ENCODE measurements at regions not wholly inside any gene's neighbourhood (a gene's known extent, or its start where the extent isn't known, plus 50 kb on each side); places are given as distances from the start of the nearest gene placed in this dataset.

DNA sequence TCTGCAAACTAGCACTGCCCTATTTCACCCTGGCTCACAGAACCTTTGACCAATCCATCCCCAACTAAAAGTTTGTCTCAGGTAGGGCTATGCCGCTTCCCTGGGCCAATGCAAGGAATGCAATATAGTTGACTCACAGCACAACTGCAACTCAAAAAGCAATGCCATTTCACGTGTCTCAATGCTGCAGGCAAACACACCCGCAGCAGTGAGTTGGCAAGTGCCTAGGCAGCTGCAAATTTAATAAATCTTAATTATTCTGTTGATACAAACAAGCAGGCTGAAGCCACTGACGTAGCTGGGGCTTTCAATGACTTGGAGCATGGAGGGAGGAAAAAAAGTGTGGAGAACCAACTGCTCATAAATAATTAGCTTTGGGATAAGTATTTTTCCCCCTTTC, 87.9 kb downstream of the SYNE3 start:
- TF ChIP-seq, protein P1, sequence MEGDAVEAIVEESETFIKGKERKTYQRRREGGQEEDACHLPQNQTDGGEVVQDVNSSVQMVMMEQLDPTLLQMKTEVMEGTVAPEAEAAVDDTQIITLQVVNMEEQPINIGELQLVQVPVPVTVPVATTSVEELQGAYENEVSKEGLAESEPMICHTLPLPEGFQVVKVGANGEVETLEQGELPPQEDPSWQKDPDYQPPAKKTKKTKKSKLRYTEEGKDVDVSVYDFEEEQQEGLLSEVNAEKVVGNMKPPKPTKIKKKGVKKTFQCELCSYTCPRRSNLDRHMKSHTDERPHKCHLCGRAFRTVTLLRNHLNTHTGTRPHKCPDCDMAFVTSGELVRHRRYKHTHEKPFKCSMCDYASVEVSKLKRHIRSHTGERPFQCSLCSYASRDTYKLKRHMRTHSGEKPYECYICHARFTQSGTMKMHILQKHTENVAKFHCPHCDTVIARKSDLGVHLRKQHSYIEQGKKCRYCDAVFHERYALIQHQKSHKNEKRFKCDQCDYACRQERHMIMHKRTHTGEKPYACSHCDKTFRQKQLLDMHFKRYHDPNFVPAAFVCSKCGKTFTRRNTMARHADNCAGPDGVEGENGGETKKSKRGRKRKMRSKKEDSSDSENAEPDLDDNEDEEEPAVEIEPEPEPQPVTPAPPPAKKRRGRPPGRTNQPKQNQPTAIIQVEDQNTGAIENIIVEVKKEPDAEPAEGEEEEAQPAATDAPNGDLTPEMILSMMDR (IDR thresholded peaks at IDR 0.05; ENCODE audit: low read depth, low read length), result no peak
- H3K9me3 ChIP-seq (ENCODE audit: low read depth), result no peaks in the 10 kb centered on the region
- no peaks in the 10 kb centered on the region for H3K36me3 ChIP-seq
- no peak overlapping the region for H3K27ac ChIP-seq
- no peaks in the 10 kb centered on the region for H3K4me1 ChIP-seq (ENCODE audit: low read depth)
- DNase-seq (ENCODE audit: low read depth in 1 of 2, low spot score in 1 of 2), result no peak
- no peak overlapping the region for H3K4me3 ChIP-seq
- no peaks in the 10 kb centered on the region for H3K27me3 ChIP-seq

DNA sequence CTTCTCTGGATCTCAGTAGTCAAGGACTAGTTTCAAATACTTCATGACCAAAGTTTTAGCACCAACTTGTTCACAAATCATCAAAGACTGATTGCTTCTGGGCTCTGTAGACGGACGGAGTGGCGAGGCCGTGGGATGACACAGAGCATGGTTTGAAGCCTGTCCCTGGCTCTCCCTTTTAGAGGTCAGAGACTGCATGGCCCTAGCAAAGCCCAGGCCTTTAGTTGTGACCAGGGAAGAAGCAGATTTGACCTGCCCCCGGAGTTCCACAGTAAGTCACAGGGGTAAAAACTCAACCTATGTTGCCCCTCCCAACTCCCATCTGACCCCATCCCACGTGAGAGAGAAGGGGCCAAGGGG, 90.4 kb downstream of the SYNE3 start:
- Histone ChIP-seq H3K27ac (no peak overlapping the region), H3K4me3 (no peak overlapping the region), H3K9me3 (ENCODE audit: low read depth) (no peaks in the 10 kb centered on the region), H3K27me3 (no peaks in the 10 kb centered on the region), H3K4me1 (ENCODE audit: low read depth) (no peaks in the 10 kb centered on the region), H3K36me3 (no peaks in the 10 kb centered on the region)
- DNase-seq (ENCODE audit: low read depth in 1 of 2, low spot score in 1 of 2), result no peak
- TF ChIP-seq, protein P1 (IDR thresholded peaks at IDR 0.05; ENCODE audit: low read depth, low read length), result no peak

DNA sequence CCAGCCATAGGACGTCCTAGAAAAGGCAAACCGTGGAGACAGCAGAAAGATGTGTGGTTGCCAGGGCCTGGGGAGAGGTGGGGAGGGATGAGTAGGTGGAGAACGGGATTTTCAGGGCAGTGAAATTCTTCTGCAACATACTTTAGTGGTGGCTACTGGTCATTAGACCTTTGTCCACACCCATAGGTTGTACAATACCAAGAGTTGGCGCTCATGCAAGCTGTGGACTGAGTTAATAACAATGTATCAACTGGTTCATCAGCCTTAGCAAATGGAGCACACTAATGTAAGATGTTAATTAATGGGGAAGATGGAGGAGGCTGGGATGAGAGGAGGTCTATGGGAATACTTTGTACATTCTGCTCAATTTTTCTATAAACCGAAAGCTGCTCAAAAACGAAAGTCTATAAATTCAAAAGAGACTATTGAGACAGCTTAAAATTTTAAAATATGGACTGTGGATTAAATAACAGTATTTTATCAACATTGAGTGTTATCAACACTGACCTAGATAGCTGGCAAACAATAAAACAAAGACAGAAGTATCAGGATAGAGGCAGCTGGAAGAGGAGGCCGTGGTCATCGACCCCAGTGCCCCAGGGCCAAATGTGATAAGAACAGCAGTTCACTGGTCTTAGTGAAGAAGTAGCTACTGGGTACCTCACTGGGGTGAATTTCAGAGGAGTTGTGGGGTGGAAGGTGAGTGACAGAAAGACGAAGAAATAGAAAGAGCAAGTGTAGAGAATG, 90.9 kb downstream of the SYNE3 start:
- no peaks in the 10 kb centered on the region for H3K4me1 ChIP-seq (ENCODE audit: low read depth)
- H3K27me3 ChIP-seq, result no peaks in the 10 kb centered on the region
- TF ChIP-seq, protein P1 (IDR thresholded peaks at IDR 0.05; ENCODE audit: low read depth, low read length), result no peak
- H3K9me3 ChIP-seq (ENCODE audit: low read depth), result no peaks in the 10 kb centered on the region
- no peak overlapping the region for H3K27ac ChIP-seq
- no peaks in the 10 kb centered on the region for H3K36me3 ChIP-seq
- H3K4me3 ChIP-seq, result no peak overlapping the region
- no peak for DNase-seq (ENCODE audit: low read depth in 1 of 2, low spot score in 1 of 2)

DNA sequence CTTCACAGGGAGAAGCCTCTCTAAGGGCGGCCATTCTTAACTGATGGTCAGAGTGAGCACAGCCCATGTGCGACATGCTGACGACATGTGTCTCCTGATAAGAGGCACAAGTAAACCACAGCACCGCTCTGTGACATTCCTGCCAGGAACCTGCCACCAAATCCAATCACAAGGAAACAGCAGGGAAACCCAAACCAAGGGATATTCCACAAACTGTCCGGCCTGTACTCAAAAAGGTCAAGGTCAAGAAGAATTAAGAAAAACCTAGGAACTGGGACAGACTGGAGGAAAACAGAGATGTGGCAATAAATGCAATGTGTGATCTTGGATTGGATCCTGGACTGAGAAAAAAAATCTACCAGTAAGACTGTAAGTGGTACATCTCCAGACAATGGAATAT, 91.9 kb downstream of the SYNE3 start:
- Histone ChIP-seq H3K27ac (no peak overlapping the region), H3K27me3 (no peaks in the 10 kb centered on the region), H3K9me3 (ENCODE audit: low read depth) (no peaks in the 10 kb centered on the region), H3K4me3 (no peak overlapping the region), H3K4me1 (ENCODE audit: low read depth) (no peaks in the 10 kb centered on the region), H3K36me3 (no peaks in the 10 kb centered on the region)
- TF ChIP-seq, protein P1 (IDR thresholded peaks at IDR 0.05; ENCODE audit: low read depth, low read length), result no peak
- DNase-seq (ENCODE audit: low read depth in 1 of 2, low spot score in 1 of 2), result peak in 1 of 2 donors; percentile 86

DNA sequence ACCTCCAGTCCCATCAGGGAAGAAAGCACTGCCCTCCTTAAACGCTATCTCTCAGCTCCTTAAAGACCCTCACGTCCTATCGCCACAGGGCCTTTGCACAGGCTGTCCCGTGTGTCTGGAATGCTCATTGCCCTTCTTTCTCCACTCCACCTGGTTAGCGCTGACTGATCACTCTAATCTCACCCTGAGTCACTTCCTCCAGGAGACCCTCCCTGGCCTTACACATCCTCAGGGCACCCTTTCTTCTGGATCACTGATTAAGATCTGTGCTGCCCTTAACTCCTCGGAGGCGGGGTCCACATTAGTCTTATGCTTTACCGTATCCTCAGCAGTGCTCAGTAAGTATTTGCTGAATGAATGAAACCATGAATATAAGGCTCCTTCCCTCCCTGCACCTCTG, 94.7 kb downstream of the SYNE3 start:
- Histone ChIP-seq H3K4me3 (no peak overlapping the region), H3K36me3 (no peaks in the 10 kb centered on the region), H3K9me3 (ENCODE audit: low read depth) (no peaks in the 10 kb centered on the region), H3K27me3 (no peaks in the 10 kb centered on the region), H3K4me1 (ENCODE audit: low read depth) (no peaks in the 10 kb centered on the region), H3K27ac (no peak overlapping the region)
- TF ChIP-seq, protein P1 (IDR thresholded peaks at IDR 0.05; ENCODE audit: low read depth, low read length), result no peak
- no peak for DNase-seq (ENCODE audit: low read depth in 1 of 2, low spot score in 1 of 2)
